HCEC 1CT (cell line): ENCODE measurements at regions not wholly inside any gene's neighbourhood (a gene's known extent, or its start where the extent isn't known, plus 50 kb on each side); places are given as distances from the start of the nearest gene placed in this dataset.
A peak's percentile ranks its signal among the peaks of the same experiment; 100 is the strongest.

Experiments used
- DNase-seq: peaks from one replicate; pipeline ENCODE4 v3.0.0-alpha.2; 2017

DNA sequence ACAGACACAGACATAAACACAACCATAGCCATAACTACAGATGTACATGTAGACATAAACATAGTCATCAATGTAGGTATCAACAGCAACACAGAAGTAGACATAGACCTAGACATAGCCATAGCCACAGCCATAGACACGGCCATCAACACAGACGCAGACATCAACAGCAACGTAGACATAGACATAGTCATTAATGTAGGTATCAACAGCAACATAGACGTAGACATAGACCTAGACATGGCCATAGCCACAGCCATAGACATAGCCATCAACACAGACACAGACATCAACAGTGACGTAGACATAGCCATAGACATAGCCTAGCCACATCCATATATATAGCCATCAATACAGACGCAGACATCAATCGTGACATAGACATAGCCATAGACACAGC, 258.3 kb upstream of the FOXQ1 start:
- DNase-seq: no peak

DNA sequence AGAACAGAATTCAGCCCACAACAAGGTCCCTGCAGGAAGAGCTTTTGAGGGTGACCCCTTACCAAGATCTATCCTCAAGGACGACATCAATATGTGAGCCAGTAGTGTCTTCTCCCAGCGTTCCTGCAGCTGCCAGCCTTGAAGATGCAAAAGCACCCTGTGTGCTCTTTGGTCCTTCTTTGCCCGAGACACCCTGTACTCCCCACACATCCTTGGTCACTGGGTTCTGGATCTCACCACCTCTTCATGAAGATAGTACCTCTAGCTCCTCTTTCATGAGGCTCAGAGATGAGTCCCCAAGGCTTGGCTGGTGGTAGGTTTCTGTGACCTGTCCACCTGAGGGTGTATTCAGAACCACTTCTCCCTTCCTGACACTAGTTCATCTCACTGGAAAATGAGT, 259.6 kb upstream of the FOXQ1 start:
- DNase-seq: no peak

DNA sequence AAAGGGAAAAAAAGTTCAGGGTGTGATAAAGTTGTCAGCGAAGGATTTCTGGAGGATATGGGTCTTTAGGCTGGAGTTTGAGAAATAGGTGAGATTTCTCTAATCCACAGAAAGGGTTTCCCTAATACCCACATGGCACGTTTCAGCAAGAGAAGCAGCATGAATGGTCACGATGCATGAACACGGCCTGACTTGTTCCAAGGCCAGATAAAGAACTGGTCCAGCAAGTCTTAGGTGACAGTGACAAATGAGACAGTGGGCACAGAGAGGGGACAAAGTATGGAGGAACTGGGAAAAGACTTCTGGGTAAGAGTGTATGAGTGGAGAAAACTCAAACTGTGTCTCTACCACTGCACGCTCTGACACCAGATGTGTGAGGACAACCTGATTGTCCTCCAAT, 262.0 kb upstream of the FOXQ1 start:
- no peak for DNase-seq

DNA sequence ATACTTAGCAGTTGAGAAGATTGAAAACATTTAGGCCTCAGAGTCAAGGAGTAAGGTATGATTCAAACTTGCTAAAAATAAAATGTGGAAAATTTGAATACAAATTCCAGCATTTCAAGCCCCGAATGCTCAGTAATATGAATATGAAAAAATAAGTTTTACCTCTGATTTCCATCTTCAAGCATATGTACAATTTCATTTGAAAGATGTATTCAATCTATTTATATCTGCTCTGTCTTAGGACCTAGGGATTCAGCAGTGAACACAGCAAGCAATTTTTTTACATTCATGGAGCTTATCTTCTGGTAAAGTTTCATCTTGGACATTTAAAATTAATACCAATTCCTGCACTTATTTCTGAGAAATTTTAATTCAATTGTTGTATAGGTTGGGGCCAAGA, 262.7 kb upstream of the FOXQ1 start:
- DNase-seq: no peak

DNA sequence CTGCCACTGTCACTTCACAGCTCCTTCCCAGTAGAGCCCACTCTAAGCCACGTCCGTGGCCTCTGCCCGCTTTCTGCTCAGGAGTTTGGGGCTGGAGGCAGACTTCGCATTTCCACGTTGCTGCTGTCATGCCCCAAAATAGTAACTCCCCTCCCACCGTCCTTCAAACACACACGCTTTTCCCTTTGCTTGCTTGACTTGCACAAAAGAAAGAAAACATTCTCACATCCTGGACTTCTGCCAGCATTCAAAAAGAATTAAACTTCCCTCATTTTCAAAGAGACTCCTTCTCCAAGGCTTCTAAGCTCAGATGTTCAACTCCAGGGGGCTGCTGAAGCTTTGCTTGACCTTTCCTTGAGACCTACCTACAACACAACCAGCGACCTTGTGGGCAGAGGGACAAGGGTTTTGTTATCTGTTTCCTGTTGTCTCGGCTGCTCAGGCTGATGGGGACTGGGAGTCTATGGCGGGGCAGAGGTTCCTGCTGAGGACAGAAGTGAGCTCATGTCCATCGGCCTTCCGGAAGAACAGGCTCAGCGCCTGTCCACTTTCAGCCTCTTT, 263.8 kb upstream of the FOXQ1 start:
- no peak for DNase-seq

DNA sequence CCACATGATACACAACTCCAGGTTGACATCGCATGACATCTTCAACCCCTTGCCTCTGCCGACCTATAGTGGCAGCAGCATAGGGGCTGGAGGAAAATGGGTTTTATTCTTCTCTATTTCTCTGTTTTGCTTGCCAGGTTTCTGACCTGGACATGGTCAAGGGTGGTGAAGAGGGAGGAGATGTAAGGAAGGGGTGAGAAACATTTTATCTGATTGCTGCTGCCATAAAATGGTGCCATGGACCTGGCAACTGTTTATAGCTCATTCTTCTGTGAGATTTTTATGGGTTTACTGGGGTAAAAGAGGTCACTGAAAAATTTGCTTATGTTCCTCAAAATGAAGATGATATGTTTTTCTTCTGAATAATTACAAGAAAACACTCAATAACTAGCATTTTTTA, 266.7 kb upstream of the FOXQ1 start:
- DNase-seq: no peak

DNA sequence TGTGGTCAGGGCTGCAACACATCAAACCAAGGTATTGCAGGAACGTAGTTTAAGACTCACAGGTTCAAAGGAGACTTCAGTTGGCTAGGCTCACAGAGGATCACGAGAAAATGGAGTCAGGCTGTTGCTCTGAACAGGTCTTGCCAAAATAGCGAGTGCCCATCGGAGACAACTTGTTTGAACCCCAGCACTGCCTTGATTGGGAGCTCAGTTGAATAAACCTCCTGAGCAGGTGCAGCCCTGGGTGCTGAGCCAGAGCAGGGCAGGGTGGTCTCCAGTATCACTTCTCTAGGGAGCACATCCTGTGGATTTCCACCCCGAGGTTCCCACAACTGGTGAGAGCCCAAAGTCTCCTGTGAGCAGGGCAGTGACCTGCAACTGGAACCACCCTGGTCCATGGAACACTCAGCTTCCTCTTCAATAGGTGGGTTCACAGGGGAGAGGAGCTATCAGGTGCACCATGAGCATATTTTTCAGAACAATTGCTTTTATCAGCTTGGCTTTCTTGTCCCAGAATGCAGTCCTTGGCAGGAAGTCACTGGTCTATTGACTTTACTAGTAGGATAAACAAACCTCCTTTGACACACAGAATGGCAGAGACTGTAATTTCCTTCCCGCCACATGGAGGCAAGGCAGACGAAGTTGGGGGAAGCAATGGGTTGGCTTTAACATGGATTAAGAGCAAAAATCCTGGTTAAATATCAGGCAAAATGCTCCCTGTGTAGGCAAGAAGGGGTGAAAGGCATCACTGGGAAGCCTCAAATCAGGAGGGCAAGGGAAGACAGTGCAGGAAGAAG, 267.7 kb upstream of the FOXQ1 start:
- DNase-seq: no peak

DNA sequence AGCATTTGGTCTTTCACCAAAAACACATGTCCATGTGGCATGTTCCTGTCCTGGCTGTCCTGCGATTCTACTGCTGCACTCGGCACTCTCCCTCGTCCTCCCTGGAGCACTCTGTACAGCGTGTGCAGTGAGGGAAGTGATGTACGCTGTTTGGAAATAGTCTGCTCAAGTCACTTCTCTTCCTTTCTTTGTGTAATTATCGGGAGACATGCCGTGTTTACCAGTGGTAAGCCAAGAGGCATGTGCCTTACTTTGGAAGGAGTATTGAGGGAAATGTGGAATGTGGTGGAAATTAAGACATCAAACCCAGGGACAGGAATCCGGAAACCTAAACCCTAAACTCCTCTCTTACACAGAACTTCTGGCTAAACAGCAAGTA, 268.5 kb upstream of the FOXQ1 start:
- no peak for DNase-seq

DNA sequence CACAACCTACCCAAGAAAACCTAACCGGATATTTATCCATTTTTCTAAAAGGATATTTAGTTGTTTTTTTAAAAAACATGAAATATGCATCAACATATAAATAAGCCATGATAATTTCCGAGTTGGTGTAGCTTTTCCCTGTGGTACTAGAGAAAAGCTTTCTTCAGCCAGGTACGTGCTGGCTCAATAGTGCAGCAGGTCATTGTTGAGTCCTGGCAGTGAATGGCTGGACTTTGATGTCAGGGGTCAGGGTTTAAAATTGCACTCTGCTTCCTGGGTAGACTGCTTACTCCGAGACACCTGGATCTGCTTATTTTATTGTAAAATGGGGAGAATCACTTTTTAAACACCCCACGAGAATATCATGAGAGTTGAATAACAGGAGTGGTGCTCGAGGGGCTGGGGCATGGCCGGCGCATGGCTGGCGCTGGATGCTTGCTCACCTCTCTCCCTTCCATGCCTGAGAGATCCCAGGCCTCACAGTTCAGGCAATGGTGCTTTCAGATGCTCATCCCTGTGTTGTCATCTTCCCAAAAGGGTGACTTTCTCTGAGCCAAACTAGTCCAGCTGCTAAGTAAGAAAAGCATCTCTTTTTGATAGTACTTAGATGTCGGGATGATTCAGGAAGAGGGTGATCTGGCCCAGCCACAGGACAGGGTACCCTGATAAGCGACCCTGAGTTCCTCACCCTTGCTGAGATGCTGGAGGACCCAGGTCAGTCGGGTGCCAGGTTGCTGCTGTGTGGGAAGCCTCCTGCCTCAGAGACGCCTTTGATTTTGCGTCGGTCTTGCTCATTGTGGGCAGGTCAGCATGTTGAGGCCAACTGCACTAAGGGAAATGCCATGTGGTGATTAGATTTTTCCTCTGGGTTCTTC, 269.1 kb upstream of the FOXQ1 start:
- DNase-seq: no peak

DNA sequence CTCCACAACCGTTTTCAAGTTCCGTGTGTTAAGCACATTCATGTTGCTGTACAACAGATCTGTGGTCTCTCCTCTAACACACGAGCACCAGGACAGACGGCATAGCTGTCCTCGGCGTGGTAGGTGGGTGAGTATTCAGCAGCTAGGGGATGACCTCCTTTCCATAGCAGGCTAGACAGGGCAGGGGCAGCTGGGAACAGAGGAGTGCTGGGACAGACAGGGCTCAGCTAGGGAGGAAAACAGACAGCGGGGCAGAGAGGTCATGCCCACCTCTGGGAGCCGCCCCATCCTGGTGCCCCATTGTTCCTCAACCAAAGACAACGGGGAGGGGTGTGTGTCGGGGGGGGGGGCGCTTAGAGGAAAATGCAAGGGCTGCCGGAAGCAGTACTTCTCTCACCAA, 271.5 kb upstream of the FOXQ1 start:
- no peak for DNase-seq

DNA sequence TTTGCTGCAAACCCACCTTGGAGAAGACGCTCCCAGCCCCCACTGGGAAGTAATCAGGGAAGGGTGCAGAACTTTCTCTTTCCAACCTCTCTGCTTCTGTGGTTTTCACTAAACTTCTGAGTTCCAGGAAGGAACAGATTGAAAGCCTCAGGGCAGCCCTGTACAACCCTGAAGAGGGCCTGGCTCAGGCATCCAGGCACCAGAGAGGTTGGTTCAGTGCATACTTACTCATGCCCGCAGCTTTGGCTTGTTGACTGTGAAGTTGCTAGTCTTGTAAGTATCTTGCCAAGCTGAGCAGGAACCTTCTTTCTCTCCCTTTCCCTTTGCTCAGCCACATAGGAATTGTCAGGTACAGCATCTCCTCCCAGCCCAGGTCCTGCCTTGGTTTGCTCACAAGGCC, 272.2 kb upstream of the FOXQ1 start:
- DNase-seq: no peak

DNA sequence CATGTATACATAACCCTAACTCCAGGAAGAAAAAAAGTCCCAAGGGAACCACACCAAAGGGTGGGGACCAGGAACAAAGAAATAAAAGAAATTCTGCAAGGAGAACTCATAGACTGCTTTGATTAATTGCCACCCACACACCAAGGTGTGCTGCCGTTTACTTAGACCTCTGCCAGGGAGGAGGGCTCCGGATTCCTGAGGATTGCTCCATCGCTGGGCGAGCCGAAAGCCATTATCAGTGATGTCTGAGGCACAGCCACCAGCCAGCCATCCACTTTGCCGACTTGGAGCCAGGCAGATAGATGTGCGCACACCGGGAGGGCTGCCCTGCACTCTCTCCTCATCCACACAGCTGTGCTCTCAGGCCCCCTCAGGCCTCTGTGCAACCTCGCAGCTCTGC, 272.7 kb upstream of the FOXQ1 start:
- no peak for DNase-seq

DNA sequence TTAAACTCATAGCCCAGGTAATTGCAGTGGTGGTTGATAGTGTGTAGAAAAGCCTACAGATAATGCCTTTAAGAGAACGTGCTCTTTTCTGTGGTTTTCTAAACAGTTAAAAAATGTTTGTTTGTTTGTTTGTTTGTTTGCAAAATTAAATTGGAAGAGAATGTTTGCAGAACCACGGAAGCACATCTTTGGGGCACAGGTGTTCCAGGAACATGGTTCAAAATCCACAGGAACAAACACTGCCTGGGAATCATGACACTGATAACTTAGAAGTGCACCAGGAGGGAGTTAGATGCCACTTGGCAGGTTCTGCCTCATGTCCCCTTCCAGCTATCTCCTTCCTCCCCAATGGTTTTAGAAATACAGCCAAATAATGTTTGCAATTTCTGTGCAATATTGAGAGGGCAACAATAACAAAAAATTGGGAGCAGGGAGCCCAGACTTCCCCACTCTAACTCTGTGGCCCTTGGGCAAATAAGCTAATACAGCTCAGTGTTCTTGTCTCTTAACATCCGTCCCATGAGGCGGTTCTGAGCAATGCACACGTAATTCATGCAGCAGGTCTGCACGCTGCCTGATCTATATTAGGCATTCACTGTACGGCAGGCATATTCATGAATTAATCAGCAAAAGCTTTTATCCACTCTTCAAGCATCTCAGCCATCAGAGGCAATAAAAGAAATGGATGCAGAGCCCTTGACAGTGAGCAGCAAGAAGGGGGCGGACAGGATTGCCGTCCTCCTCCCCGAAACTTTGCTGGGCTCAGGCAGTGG, 274.3 kb upstream of the FOXQ1 start:
- DNase-seq: no peak

DNA sequence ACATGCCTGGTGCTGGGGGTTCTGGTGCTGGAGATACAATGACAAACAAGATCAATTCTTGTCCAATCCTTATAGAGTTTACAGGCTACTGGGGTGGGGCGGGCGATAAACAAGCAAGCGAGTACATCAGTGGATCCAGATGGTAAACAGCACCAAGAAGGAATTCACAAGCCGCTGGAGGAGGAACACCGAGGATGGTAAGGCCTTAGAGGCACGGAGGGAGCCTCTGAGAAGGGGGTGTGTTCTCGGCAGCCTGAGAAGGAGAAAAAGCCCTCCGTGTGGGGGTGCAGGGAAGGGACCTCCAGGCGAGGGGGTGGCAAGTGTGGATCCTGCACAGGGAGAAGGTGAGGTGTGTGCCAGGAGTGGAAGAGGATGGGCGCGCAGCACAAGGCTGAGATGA, 276.5 kb upstream of the FOXQ1 start:
- DNase-seq: no peak

DNA sequence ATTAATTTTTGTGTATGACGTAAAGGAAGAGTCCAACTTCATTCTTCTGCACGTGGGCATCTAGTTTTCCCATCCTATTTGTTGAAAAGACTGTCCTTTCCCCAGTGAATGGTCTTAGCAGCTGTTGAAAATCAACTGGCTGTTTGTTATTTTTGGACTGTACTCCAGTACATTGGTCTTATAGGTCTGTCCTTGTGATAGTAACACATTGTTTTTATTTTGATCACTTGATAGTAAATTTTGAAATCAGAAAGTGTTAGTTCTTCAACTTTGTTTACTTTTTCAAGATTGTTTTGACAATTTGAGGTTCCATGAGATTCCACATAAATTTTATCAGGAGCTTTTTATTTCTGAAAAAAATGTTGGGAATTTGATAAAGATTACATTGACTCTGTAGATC, 280.2 kb upstream of the FOXQ1 start:
- no peak for DNase-seq

DNA sequence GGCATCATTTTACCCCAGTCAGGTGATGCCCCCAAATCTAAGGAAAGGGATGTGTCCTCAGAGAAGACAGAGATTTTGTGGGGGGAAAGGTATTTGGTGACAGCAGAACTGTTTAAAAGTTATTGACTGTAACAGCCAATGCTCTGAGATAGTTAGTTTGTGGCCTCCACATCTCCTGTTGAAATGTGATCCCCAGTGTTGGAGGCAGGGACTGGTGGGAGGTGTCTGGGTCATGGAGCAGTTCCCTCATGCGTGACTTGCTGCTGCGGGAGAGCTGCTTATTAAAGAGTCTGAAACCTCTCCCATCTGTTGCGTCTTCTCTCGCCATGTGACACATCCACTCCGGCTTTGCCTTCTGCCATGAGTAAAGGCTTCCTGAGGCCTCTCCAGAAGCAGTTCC, 282.8 kb upstream of the FOXQ1 start:
- no peak for DNase-seq

DNA sequence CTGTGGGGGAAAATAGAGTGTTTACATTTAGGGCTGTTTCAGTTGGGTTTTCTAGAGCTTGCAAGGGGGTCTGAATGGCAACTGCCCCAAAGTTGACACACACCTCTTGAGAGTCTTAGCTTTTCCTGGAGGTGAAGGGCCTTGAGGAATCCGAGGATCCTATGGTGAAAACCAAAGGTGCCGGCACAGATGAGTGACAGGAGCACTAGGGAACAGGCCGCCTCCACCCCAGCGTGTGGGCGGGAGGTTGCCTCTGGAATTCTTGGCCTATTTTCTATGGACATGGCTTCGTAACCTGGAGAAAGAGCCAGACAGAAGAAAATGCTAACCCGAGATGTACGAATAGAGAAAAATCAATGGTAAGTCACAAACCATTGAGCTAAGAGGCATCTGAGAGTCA, 283.2 kb upstream of the FOXQ1 start:
- no peak for DNase-seq

DNA sequence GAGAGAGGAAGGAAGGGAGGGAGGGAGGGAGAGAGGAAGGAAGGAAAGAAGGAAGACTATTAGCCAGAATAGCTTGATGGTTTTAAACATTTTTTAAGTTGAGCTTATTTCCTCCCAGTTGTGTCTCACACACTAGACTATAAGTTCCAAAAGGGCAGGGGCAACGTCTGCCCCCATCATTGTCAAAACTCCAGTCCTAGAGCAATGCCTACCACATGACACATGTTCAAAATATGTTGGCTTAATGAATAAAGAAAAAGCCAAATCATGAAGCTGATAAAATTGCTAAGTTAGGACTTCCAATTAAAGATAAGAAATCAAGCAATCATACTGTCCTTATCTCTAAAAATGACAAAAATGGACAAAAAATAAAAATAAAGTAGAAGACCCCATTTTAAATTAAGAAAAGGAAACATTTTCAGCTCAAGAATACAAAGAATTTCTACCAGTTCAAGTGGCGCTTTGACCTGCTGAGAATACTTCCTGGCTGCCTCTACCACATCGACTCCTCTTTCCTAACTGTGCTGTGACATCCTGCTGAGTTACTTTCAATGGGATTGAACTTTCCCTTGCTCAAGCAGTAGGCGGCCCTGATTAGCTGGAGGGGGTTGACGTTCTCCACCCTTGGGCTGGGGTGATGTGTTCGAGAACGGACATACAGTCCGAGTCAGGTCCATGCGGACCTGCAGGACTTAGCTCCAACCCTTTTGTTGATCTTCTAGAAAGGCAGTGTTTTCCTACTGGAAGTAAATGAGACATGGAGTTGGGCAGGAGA, 283.9 kb upstream of the FOXQ1 start:
- peak; percentile 2 for DNase-seq

DNA sequence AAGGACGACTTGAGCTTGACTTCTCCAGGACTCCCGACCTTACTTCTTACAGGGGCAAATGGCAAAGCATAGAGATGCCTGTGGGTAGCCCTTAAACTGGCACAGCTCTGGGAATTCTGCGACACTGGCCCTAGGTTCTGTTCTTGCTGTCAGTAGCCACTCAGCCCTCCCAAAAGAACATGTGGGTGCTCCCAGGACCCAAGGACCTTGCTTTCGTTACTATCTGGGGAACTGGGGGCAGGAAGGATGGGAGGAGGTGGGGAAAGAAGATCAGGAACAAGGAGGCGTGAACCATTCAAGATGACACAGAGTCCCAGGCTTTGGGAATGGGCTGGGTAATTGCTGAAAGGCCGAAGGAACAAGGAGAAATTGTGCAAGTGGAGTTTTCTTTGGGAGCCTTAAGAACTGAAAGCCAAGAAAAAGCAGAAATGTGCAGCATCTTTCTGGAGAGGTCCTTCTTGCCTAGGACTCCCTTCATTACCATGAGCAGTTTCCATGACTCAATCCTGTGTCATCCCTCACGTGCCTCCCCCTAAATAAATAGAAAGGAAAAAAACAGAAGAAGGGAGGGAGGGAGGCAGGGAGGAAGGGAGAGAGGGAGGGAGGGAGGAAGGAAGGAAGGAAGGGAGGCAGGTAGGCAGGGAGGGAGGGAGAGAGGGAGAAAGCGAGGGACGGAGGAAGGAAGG, 284.6 kb upstream of the FOXQ1 start:
- DNase-seq: peak; percentile 55

DNA sequence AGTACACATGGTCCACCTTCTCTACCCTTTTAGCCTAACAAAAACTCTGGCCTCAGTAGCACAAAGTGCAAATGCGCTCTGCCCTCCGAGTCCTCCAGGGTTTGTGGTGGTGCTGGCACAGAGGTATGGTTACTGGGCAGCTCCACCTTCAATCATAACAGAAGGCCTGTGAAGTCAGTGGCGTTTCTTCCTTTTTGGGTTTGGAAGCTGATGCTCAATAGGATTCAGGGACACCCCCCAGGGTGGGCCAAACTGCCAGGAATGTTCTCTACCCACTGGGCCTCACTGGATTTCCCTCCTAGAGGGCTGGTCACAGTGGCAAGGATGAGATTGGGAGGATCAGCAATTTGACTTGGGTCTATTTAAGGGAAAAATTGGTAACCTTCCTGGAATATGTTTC, 286.1 kb upstream of the FOXQ1 start:
- DNase-seq: no peak

DNA sequence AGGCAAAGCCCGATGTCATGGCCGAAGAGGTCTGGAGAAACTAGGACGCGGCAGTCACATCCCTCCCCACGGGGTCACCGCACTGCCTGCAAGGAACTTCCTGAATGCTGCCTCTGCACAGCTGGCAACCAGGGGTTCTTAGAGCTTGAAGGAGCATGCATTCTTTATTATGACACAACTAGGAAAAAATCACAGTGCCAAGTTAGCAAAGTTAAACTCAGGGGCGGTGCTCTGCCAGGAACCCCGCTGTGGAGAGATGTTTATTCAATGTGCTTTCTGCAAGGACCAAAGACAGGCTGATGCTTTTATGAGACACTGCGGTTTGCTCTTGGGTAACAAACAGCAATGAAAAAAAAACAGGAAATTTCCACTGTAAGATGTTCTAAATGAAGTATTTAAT, 287.3 kb upstream of the FOXQ1 start:
- DNase-seq: peak; percentile 83

DNA sequence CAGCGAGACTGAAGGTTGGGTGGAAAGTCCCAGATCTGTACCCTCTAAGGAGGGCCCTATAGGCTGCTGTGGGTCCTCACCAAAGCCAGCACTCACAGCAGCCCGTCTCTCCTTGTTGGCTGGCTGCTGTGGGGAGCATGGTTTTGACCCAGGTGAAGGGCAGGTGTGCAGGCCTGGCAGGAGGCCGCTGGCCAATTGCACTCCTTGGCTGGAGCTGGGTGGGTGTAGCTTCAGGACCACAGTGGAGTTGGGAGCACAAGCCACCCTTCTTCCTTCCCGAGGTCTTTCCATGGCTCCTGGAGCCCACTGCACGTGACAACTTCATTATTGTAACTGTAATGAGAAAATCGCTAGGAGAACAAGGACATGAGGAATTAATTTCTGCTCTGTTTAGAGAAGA, 287.7 kb upstream of the FOXQ1 start:
- no peak for DNase-seq
